RWPE2 (cell line): ENCODE measurements at regions not wholly inside any gene's neighbourhood (a gene's known extent, or its start where the extent isn't known, plus 50 kb on each side); places are given as distances from the start of the nearest gene placed in this dataset.
"Not testable (repeated sequence)": the region's sequence is repeated elsewhere in the genome, so short reads cannot be mapped to it uniquely, and the experiment has no call there.

ENCODE experiments used
- ATAC-seq: fragments of 200-7000 bp; cut with Tn5 transposase; 3 replicates; pipeline ENCODE4 v1.9.1; 2021; ENCODE audit warnings: low read depth
- DNase-seq: peaks from one replicate; pipeline ENCODE4 v3.0.0-alpha.2; 2020; ENCODE audit warnings: low spot score
- H3K27ac ChIP-seq: fragments of 450-650 bp; 2 replicates; pipeline ENCODE4 v1.5.1; 2017; ENCODE audit warnings: mild to moderate bottlenecking; ENCODE audit not compliant: poor library complexity, severe bottlenecking
- H3K27me3 ChIP-seq: fragments of 250-450 bp; sonication (Bioruptor Pico); 2 replicates; pipeline ENCODE4 v1.5.1; 2021; ENCODE audit warnings: mild to moderate bottlenecking, moderate library complexity; ENCODE audit not compliant: insufficient read depth, poor library complexity, severe bottlenecking
- H3K36me3 ChIP-seq: fragments of 250-450 bp; sonication (Bioruptor Pico); 2 replicates; pipeline ENCODE4 v1.5.1; 2020; ENCODE audit warnings: low read depth, mild to moderate bottlenecking, moderate library complexity
- H3K4me1 ChIP-seq: fragments of 250-450 bp; sonication (Bioruptor Pico); 2 replicates; pipeline ENCODE4 v1.5.1; 2021; ENCODE audit warnings: mild to moderate bottlenecking, moderate library complexity; ENCODE audit not compliant: insufficient read depth, poor library complexity, severe bottlenecking
- H3K4me3 ChIP-seq: fragments of 250-450 bp; sonication (Bioruptor Pico); 2 replicates; pipeline ENCODE4 v1.5.1; 2021; ENCODE audit warnings: mild to moderate bottlenecking, moderate library complexity; ENCODE audit not compliant: severe bottlenecking
- H3K9me3 ChIP-seq: fragments of 250-450 bp; sonication (Bioruptor Pico); 2 replicates; pipeline ENCODE4 v1.5.1; 2021; ENCODE audit warnings: mild to moderate bottlenecking, moderate library complexity; ENCODE audit not compliant: severe bottlenecking
- TF ChIP-seq, protein P1 (sequence below): fragments of 450-650 bp; IDR thresholded peaks from one replicate; pipeline ENCODE4 v1.5.1; 2017; ENCODE audit warnings: mild to moderate bottlenecking, moderate library complexity; ENCODE audit not compliant: poor library complexity, severe bottlenecking

GRCh38 chr18:25535495-25535894 is 183.5 kb upstream of the ZNF521 start:
- DNase-seq (no peak), ATAC-seq (no peak)
- Histone ChIP-seq H3K27ac (no peak overlapping the region), H3K9me3 (no peaks in the 10 kb centered on the region), H3K4me1 (no peaks in the 10 kb centered on the region), H3K27me3 (no peaks in the 10 kb centered on the region), H3K36me3 (no peaks in the 10 kb centered on the region), H3K4me3 (no peak overlapping the region)
- TF ChIP-seq, protein P1, sequence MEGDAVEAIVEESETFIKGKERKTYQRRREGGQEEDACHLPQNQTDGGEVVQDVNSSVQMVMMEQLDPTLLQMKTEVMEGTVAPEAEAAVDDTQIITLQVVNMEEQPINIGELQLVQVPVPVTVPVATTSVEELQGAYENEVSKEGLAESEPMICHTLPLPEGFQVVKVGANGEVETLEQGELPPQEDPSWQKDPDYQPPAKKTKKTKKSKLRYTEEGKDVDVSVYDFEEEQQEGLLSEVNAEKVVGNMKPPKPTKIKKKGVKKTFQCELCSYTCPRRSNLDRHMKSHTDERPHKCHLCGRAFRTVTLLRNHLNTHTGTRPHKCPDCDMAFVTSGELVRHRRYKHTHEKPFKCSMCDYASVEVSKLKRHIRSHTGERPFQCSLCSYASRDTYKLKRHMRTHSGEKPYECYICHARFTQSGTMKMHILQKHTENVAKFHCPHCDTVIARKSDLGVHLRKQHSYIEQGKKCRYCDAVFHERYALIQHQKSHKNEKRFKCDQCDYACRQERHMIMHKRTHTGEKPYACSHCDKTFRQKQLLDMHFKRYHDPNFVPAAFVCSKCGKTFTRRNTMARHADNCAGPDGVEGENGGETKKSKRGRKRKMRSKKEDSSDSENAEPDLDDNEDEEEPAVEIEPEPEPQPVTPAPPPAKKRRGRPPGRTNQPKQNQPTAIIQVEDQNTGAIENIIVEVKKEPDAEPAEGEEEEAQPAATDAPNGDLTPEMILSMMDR: no peak

- Histone ChIP-seq H3K36me3 (no peaks in the 10 kb centered on the region), H3K4me1 (no peaks in the 10 kb centered on the region), H3K4me3 (no peak overlapping the region), H3K27me3 (no peaks in the 10 kb centered on the region), H3K9me3 (no peaks in the 10 kb centered on the region), H3K27ac (no peak overlapping the region)
- no peak for ATAC-seq
- DNase-seq: no peak
- TF ChIP-seq, protein P1: no peak
Measured at GRCh38 chr18:25534401-25534800, 182.4 kb upstream of the ZNF521 start.

GRCh38 chr18:25533218-25533617 is 181.3 kb upstream of the ZNF521 start:
- DNase-seq (no peak), ATAC-seq (no peak)
- no peaks in the 10 kb centered on the region for H3K36me3 ChIP-seq
- H3K4me3 ChIP-seq: no peak overlapping the region
- TF ChIP-seq, protein P1: no peak
- H3K9me3 ChIP-seq: no peaks in the 10 kb centered on the region
- H3K27me3 ChIP-seq: no peaks in the 10 kb centered on the region
- H3K4me1 ChIP-seq: no peaks in the 10 kb centered on the region
- H3K27ac ChIP-seq: no peak overlapping the region

GRCh38 chr18:25531207-25531606 is 179.2 kb upstream of the ZNF521 start:
- Histone ChIP-seq H3K9me3 (no peaks in the 10 kb centered on the region), H3K36me3 (no peaks in the 10 kb centered on the region), H3K27me3 (no peaks in the 10 kb centered on the region), H3K4me1 (no peaks in the 10 kb centered on the region), H3K4me3 (no peak overlapping the region), H3K27ac (no peak overlapping the region)
- no peak for DNase-seq
- TF ChIP-seq, protein P1: no peak
- no peak for ATAC-seq

DNA sequence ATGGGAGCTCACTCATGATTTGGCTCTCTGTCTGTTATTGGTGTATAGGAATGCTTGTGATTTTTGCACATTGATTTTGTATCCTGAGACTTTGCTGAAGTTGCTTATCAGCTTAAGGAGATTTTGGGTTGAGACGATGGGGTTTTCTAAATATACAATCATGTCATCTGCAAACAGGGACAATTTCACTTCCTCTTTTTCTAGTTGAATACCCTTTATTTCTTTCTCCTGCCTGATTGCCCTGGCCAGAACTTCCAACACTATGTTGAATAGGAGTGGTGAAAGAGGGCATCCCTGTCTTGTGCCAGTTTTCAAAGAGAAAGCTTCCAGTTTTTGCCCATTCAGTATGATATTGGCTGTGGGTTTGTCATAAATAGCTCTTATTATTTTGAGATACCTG is 173.8 kb upstream of the ZNF521 start:
- not testable (repeated sequence) for H3K27ac ChIP-seq, H3K4me1 ChIP-seq, H3K4me3 ChIP-seq, H3K36me3 ChIP-seq, ATAC-seq, H3K27me3 ChIP-seq, DNase-seq, H3K9me3 ChIP-seq
